Muscle of arm (tissue), 1 donor: ENCODE measurements at regions not wholly inside any gene's neighbourhood (a gene's known extent, or its start where the extent isn't known, plus 50 kb on each side); places are given as distances from the start of the nearest gene placed in this dataset.

ENCODE experiments used
- DNase-seq: peaks from one replicate; pipeline ENCODE4 v3.0.0-alpha.2; 2013

DNA sequence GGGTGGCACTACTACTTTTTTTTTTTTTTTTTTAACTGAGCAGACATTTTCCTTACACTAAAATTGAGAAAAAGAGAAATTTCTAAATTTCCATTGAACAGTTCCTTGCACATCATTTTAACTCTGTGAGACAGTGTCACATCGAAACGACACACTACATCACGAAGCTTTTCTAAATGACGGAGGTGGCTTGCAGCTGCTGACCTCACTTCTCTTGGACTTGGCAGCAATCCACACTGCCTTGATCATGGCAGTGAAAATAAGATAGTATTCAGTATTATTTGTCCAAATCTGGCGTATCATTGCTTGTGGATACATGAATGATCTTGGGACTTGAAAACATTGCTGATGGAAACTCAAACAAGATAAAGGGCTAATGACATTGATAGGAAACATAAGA lies 80.3 kb upstream of the CYYR1 start:
- no peak for DNase-seq

DNA sequence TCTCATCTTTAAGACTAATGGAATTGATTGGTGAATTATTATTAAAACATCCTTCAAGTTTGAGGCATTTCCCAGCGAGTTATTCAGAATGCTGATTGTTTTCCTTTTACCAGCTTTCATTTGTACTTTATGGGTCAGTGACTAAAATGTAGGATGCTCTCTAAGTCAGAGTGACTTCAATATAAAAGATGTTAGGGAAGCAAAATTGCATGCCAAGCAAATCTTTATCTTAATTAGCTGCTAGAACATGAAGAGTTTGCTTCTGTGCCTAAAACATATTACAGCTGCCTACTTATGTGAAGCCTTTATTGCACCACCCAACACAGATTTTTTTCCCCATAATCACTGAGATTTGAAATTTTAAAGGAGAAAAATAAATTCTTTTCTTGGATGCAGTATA lies 79.8 kb upstream of the CYYR1 start:
- DNase-seq: no peak

DNA sequence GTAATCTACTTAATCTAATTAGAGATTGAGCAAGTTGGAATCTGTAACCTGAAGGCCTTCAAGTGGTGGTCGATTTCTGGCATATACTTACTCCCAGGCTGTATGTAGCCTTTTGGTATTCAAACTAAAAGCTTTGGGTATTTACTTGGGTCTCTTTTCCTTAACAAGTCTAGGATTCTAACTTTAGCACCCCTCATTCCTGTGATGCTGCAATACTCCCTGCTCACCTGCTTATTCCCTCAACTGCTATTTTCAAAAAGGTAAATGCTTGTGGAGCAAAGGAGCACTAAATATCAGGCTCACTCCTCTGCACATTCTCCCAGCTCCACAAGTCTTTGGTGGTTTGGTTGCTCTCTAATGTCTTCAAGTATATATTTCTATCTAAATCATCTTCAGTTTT lies 68.0 kb upstream of the CYYR1 start:
- DNase-seq: no peak

DNA sequence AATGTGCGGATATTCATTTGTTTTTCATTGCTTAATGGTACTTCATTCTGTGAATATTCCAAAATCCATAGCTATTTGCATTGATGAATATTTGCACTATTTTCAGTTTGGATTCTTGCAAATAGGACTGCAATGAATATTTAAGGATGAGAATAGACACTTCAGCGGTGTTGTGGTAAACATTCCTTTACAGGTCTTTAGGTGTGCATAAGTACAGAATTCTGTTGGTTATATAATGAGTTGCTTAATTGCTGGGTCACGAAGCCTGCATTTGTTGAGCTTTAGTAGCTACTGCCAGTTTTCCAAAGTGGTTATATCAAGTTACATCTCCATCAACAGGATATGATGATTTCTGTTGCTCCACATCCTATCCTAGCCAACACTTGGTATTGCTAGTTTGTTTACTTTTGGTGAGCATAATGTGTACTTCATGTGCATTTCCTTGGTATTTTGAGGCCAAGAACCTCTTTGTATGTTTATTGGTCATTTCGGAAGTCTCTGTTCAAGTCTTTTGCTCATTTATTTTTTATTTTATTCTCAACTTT lies 64.2 kb upstream of the CYYR1 start:
- no peak for DNase-seq

DNA sequence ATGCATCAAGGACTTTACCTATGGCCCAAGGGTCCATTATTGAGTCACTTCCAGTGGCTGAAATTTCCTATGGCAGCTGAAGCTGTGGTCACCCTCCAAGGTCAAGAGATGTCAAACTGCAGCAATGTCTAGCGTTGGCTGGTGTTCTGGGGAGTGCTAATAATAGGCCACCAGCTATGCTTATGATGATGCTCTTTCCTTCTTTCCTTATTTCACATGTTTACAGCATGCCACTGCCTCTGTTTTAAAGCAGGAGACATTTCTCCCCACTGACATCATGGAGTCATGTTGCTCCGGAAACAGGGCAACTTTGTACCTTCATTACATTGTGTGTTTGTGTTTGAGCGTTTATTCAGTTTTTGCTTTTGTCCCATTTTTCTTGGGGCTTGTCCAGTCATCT lies 62.6 kb upstream of the CYYR1 start:
- DNase-seq: no peak

DNA sequence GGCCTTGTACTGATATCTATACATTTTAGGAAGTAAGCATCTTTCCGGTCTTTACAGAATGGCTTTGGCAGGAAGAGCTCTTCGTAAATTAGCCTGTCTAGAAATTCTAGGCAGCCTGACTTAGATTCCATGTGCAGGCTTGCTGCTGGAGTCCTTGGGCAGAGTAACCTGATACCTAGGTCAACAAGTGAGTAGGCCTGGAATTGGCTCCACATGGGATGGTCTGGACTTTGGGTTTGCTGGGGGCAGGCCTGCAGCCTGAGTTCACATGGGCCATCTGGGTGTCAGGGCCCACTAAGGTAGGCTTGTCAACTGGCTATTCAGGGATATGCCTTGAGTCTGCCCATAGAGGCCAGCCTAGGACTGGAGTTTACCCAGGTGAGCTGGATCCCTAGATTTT lies 59.6 kb upstream of the CYYR1 start:
- DNase-seq: no peak

DNA sequence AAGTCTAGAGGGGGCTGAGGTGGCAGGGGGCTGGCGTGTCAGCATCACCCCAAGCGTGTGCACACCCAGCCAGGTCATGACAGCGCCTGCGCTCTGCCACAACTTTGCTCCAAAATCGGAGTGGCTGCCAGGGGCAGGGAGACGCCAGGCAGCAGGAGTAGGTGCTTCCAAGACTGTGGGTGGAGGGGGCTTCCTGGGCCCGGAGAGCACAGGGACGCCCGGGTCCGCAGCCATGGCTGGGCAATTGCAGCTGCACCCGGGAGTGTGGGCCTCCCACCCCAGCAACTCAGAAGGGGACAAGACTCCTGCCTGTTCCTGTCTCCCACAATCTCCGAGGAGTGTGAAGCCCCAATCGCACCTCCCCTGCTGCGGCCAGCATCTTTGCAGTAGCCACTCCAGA lies 53.1 kb upstream of the CYYR1 start:
- no peak for DNase-seq

DNA sequence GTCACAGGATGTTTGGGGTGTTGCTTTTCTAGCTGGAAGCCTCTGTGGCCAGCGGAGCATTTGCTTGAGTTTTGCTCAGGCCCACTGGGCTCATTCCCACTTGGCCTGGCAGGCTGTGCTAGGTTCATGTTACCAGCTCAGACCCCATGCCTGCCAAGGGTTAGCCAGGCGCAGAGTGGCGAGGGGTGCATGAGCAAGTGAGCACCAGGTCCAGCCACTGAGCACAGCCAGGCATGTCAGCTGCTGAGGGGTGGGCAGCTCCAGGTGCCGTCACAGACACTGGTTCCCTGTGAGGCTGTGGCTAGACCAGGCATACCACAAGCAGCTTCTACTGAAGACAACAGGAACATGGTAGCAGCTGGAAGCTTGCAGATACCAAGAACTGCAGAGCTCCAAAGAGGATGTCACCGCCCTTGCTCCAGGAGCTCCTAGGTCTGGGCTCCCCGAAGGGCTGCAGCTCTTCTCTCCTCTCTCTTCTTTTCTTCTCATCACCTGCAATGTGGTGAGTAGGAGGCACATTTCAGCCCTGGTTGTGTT lies 52.0 kb upstream of the CYYR1 start:
- DNase-seq: no peak
